T-helper 1 cell treated with Interleukin-12 subunit alpha and Interleukin-12 subunit beta and Interleukin-4 antibody, amounts not matched to agents 30 ng/mL and 1 ng/mL, for 36 hours (primary cell): ENCODE measurements at regions not wholly inside any gene's neighbourhood (a gene's known extent, or its start where the extent isn't known, plus 50 kb on each side); places are given as distances from the start of the nearest gene placed in this dataset.
"Not testable (repeated sequence)": the region's sequence is repeated elsewhere in the genome, so short reads cannot be mapped to it uniquely, and the experiment has no call there.

ENCODE experiments used
- intact Hi-C: fragments of 100-400 bp; cut with micrococcal nuclease; formaldehyde crosslinking; loops from one replicate; pipeline ENCODE4 v1.15.1; 2024

- intact Hi-C loops = no loop called here
Observed at GRCh38 chr4:64016893-64017292, 392.4 kb downstream of the TECRL start.

- intact Hi-C loops = no loop called here
Observed at GRCh38 chr4:64014647-64015046, 394.6 kb downstream of the TECRL start.

GRCh38 chr4:64001229-64001898 is 407.9 kb downstream of the TECRL start:
- intact Hi-C loops = no loop called here

GRCh38 chr4:64000241-64000640 is 409.0 kb downstream of the TECRL start:
- intact Hi-C loops = no loop called here

- intact Hi-C loops = no loop called here
Observed at GRCh38 chr4:63986253-63986652, 423.0 kb downstream of the TECRL start.

GRCh38 chr4:63983224-63983623 is 426.0 kb downstream of the TECRL start:
- intact Hi-C loops = no loop called here

GRCh38 chr4:63965875-63966274 is 443.4 kb downstream of the TECRL start:
- intact Hi-C loops = no loop called here

GRCh38 chr4:63942706-63943286 is 466.5 kb downstream of the TECRL start:
- intact Hi-C loops = not testable (repeated sequence)

GRCh38 chr4:63937961-63938360 is 471.3 kb downstream of the TECRL start:
- intact Hi-C loops = no loop called here

GRCh38 chr4:63922146-63922545 is 487.1 kb downstream of the TECRL start:
- intact Hi-C loops = no loop called here

- intact Hi-C loops = no loop called here
Observed at GRCh38 chr4:63921561-63921960, 487.7 kb downstream of the TECRL start.

GRCh38 chr4:63919636-63920365 is 489.4 kb downstream of the TECRL start:
- intact Hi-C loops = no loop called here

- intact Hi-C loops = no loop called here
Observed at GRCh38 chr4:63906660-63907183, 502.5 kb downstream of the TECRL start.

GRCh38 chr4:63904201-63904600 is 505.0 kb downstream of the TECRL start:
- intact Hi-C loops = no loop called here

- intact Hi-C loops = no loop called here
Observed at GRCh38 chr4:63901304-63901703, 507.9 kb downstream of the TECRL start.

GRCh38 chr4:63898961-63899360 is 510.3 kb downstream of the TECRL start:
- intact Hi-C loops = no loop called here

GRCh38 chr4:63894161-63894560 is 515.1 kb downstream of the TECRL start:
- intact Hi-C loops = no loop called here

- intact Hi-C loops = no loop called here
Observed at GRCh38 chr4:63869370-63869769, 539.9 kb downstream of the TECRL start.

GRCh38 chr4:63851496-63851895 is 557.8 kb downstream of the TECRL start:
- intact Hi-C loops = no loop called here

- intact Hi-C loops = no loop called here
Observed at GRCh38 chr4:63841266-63841665, 568.0 kb downstream of the TECRL start.

GRCh38 chr4:63831590-63832155 is 577.6 kb downstream of the TECRL start:
- intact Hi-C loops = no loop called here
